ENCODE measurements at regions not wholly inside any gene's neighbourhood (a gene's known extent, or its start where the extent isn't known, plus 50 kb on each side); places are given as distances from the start of the nearest gene placed in this dataset.

- no peaks in the 10 kb centered on the region for H3K9me3 Mint-ChIP-seq
- ChIA-PET CTCF (no interaction called here), POLR2A (no interaction called here)
- no peaks in the 10 kb centered on the region for H3K4me1 Mint-ChIP-seq
- no peak for ATAC-seq
- H3K4me3 Mint-ChIP-seq, result no peak overlapping the region
- TF ChIP-seq HMGXB4 (CRISPR knock-in tag; IDR thresholded peaks at IDR 0.05), result no peak
- no peak for TF ChIP-seq ARID4B (CRISPR knock-in tag; IDR thresholded peaks at IDR 0.05; ENCODE audit: borderline replicate concordance)
- H3K27me3 Mint-ChIP-seq (ENCODE audit: low read depth), result no peaks in the 10 kb centered on the region
- no peaks in the 10 kb centered on the region for H3K36me3 Mint-ChIP-seq
- no peak overlapping the region for H3K27ac Mint-ChIP-seq
- DNase-seq (ENCODE audit: low spot score), result no peak
Measured at GRCh38 chr11:26187639-26188038, 144.3 kb upstream of the ANO3 start.

GRCh38 chr11:26188554-26188953, 143.4 kb upstream of the ANO3 start:
- ChIA-PET CTCF (no interaction called here), POLR2A (no interaction called here)
- Mint-ChIP-seq H3K9me3 (no peaks in the 10 kb centered on the region), H3K27ac (no peak overlapping the region), H3K4me3 (no peak overlapping the region), H3K36me3 (no peaks in the 10 kb centered on the region), H3K27me3 (ENCODE audit: low read depth) (no peaks in the 10 kb centered on the region), H3K4me1 (no peaks in the 10 kb centered on the region)
- DNase-seq (ENCODE audit: low spot score) (no peak), ATAC-seq (no peak)
- TF ChIP-seq PRDM15 (CRISPR knock-in tag; IDR thresholded peaks at IDR 0.05) (no peak), SMAD3 (CRISPR knock-in tag; IDR thresholded peaks at IDR 0.05; ENCODE audit: borderline replicate concordance) (no peak), TCF7 (CRISPR knock-in tag; IDR thresholded peaks at IDR 0.05; ENCODE audit: low read depth) (no peak), ZNF281 (CRISPR knock-in tag; IDR thresholded peaks at IDR 0.05) (no peak), E2F5 (CRISPR knock-in tag; IDR thresholded peaks at IDR 0.05) (no peak), USF1 (CRISPR knock-in tag; IDR thresholded peaks at IDR 0.05) (no peak), MYBL2 (CRISPR knock-in tag; IDR thresholded peaks at IDR 0.05) (no peak), ZNF671 (CRISPR knock-in tag; IDR thresholded peaks at IDR 0.05) (no peak), MLX (CRISPR knock-in tag; IDR thresholded peaks at IDR 0.05) (no peak), ZBTB43 (CRISPR knock-in tag; IDR thresholded peaks at IDR 0.05) (no peak), ZNF512 (CRISPR knock-in tag; IDR thresholded peaks at IDR 0.05; ENCODE audit: borderline replicate concordance) (no peak)
